Heart right ventricle (tissue), 16 donors: ENCODE measurements at regions not wholly inside any gene's neighbourhood (a gene's known extent, or its start where the extent isn't known, plus 50 kb on each side); places are given as distances from the start of the nearest gene placed in this dataset.

Experiments used
- ATAC-seq, 8 donors: fragments of 200-7000 bp; cut with Tn5 transposase; one replicate each; pipeline ENCODE4 v1.9.1; 2020; ENCODE audit warnings: mild to moderate bottlenecking in 8 of 8, moderate library complexity in 8 of 8, moderate number of reproducible peaks in 1 of 8
- DNase-seq, 2 donors: peaks; one replicate each; pipeline ENCODE4 v3.0.0-alpha.2; 2020
- H3K27ac ChIP-seq, 10 donors: fragments of 200-600 bp; sonication (generic) in 2 of 10; one replicate each; pipeline versions ENCODE4 v1.5.0 to v1.8.0; 2020 to 2022; ENCODE audit warnings: mild to moderate bottlenecking in 3 of 10
- H3K27me3 ChIP-seq, 7 donors: fragments of 200-600 bp; one replicate each; pipeline ENCODE4 v1.8.0; 2021 to 2022; ENCODE audit warnings: mild to moderate bottlenecking in 2 of 7
- H3K36me3 ChIP-seq, 9 donors: fragments of 200-600 bp; sonication (generic) in 1 of 9; one replicate each; pipeline versions ENCODE4 v1.5.0 to v1.8.0; 2020 to 2022; ENCODE audit warnings: mild to moderate bottlenecking in 2 of 9
- H3K4me1 ChIP-seq, 9 donors: fragments of 200-600 bp; sonication (generic) in 1 of 9; one replicate each; pipeline versions ENCODE4 v1.5.0 to v1.8.0; 2020 to 2022; ENCODE audit warnings: mild to moderate bottlenecking in 4 of 9
- H3K4me3 ChIP-seq, 10 donors: fragments of 200-600 bp; sonication (generic) in 2 of 10; one replicate each; pipeline versions ENCODE4 v1.5.0 to v1.8.0; 2020 to 2022; ENCODE audit warnings: mild to moderate bottlenecking in 7 of 10, moderate library complexity in 2 of 10
- H3K9me3 ChIP-seq, 11 donors: fragments of 200-600 bp in 10 of 11; sonication (generic) in 2 of 11; one replicate each; pipeline versions ENCODE4 v1.5.0 to v1.8.0; 2013 to 2022; ENCODE audit warnings: mild to moderate bottlenecking in 2 of 11, control low read depth in 1 of 11, moderate library complexity in 1 of 11
- CTCF ChIP-seq, 9 donors: fragments of 200-600 bp; sonication (generic) in 2 of 9; IDR thresholded peaks; one replicate each; pipeline versions ENCODE4 v1.5.0 to v1.8.0; 2021 to 2022; ENCODE audit warnings: antibody characterized with exemption in 9 of 9, mild to moderate bottlenecking in 5 of 9, moderate library complexity in 1 of 9
- WGBS, 2 donors: extraction: QIAGEN DNeasy Blood & Tissue Kit; methylation state at CpG; one replicate each; pipeline ENCODE4 v1.1.7; 2013; ENCODE audit warnings: inconsistent platforms in 1 of 2; 5-methylcytosine and 5-hydroxymethylcytosine counted together
- intact Hi-C, 10 donors: fragments of 100-400 bp; cut with DNase I; formaldehyde crosslinking; loops; one replicate each; pipeline versions ENCODE4 v1.11.1 to v1.14.2; 2022
- donor health status: Arrhythmogenic right ventricular cardiomyopathy.
- donor health status: ischemic (EF 13 %, LVEDD 7.1; RV severe dilation, severe dysfunction).
- donor health status: healthy with polysubstance abuse.
- donor health status: DM: no; HTN: yes; CAD: no.
- donor health status: DM: no; HTN: no; CAD: no.
- donor health status: ischemic (EF 25% LVEDD 6.9; RV normal size, moderate dysfunction).
- donor health status: ischemic (EF 25% LVEDD 5.7; RV mildly dilated, moderate dysfunction).
- donor health status: healthy.
- donor health status: DM: yes; HTN: yes; CAD: no.
- donor health status: Ischemic cardiomyopathy.
- donor health status: ischemic (EF 35%, LVEDD 5.7; RV mildly dilated, moderate dysfunction).
- donor health status: nonischemic (EF 11% LVEDD 7.7; RV severe dilation, severe dysfunction).
- donor health status: DM: yes; HTN: yes; CAD: no.
- donor health status: PGD.
- donor health status: ischemic (EF 29% LVEDD 5.4; RV normal size, mild dysfunction).
- donor health status: nonischemic (EF 23%, LVEDD 6.1; RV moderate dilation, normal function).

- ATAC-seq, result no peak
- H3K4me1 ChIP-seq, result no peaks in the 10 kb centered on the region
- peaks cover 0 to 22% (median 8%) of the 10 kb centered on the region in 11 donors for H3K9me3 ChIP-seq
- TF ChIP-seq CTCF (IDR thresholded peaks at IDR 0.05), result no peak
- no peaks in the 10 kb centered on the region for H3K27me3 ChIP-seq
- 58 to 74% methylated on average over 3 of the region's 3 CpGs for WGBS, 2 donors
- DNase-seq, result no peak
- intact Hi-C loops, result no loop called here
- H3K27ac ChIP-seq, result no peak overlapping the region
- H3K4me3 ChIP-seq, result no peak overlapping the region
- no peaks in the 10 kb centered on the region for H3K36me3 ChIP-seq
Observed at GRCh38 chr12:43028826-43029225, 439.3 kb upstream of the PRICKLE1 start.

DNA sequence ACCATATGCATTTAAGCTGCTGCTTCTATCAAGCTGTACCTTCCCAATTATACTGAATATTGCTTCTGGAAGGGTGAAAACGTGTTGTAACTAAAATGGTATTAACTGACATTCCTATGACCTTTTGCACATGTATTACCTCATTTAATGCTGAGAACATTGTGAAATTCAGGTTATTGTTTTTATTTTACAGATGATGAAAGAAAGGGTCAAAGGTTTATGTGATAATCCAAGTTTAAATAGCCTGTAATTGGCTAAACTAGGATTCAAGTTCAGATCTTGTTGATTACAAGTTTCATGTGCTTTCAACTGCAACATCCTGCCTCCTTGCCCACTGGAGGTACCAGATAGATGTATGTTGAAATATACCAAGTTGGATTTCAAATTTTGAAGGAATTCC, 433.3 kb upstream of the PRICKLE1 start:
- Histone ChIP-seq H3K27ac (no peak overlapping the region), H3K9me3 (no peaks in the 10 kb centered on the region), H3K4me1 (no peaks in the 10 kb centered on the region), H3K36me3 (no peaks in the 10 kb centered on the region), H3K27me3 (no peaks in the 10 kb centered on the region), H3K4me3 (no peak overlapping the region)
- TF ChIP-seq CTCF (IDR thresholded peaks at IDR 0.05), result no peak
- DNase-seq (no peak), ATAC-seq (no peak)
- intact Hi-C loops, result no loop called here
- WGBS, 2 donors, result 69 to 74% methylated on average over 1 of the region's 1 CpG

GRCh38 chr12:43015090-43015737, 425.7 kb upstream of the PRICKLE1 start:
- no peak for ATAC-seq
- no peaks in the 10 kb centered on the region for H3K4me1 ChIP-seq
- H3K4me3 ChIP-seq, result no peak overlapping the region
- WGBS, 2 donors, result 92 to 95% methylated on average over 4 of the region's 4 CpGs
- intact Hi-C loops, result no loop called here
- no peaks in the 10 kb centered on the region for H3K27me3 ChIP-seq
- no peak overlapping the region for H3K27ac ChIP-seq
- H3K36me3 ChIP-seq, result no peaks in the 10 kb centered on the region
- H3K9me3 ChIP-seq, result no peaks in the 10 kb centered on the region
- TF ChIP-seq CTCF (IDR thresholded peaks at IDR 0.05), result no peak
- DNase-seq, result no peak

GRCh38 chr12:43011383-43011926, 421.9 kb upstream of the PRICKLE1 start:
- H3K9me3 ChIP-seq, result no peaks in the 10 kb centered on the region
- 53 to 67% methylated on average over 2 of the region's 2 CpGs for WGBS, 2 donors
- no peaks in the 10 kb centered on the region for H3K27me3 ChIP-seq
- no peaks in the 10 kb centered on the region for H3K36me3 ChIP-seq
- intact Hi-C loops, result no loop called here
- ATAC-seq (no peak), DNase-seq (no peak)
- no peak for TF ChIP-seq CTCF (IDR thresholded peaks at IDR 0.05)
- H3K27ac ChIP-seq, result no peak overlapping the region
- peaks cover 0 to 14% (median 0%) of the 10 kb centered on the region in 9 donors for H3K4me1 ChIP-seq
- H3K4me3 ChIP-seq, result no peak overlapping the region
